ENCODE measurements at regions not wholly inside any gene's neighbourhood (a gene's known extent, or its start where the extent isn't known, plus 50 kb on each side); places are given as distances from the start of the nearest gene placed in this dataset.
A peak's percentile ranks its signal among the peaks of the same experiment; 100 is the strongest.

- TF ChIP-seq MEIS2 (IDR thresholded peaks at IDR 0.05; ENCODE audit: partially characterized antibody) = peak; percentile 84
- no peak for TF ChIP-seq ZNF395 (CRISPR knock-in tag; IDR thresholded peaks at IDR 0.05)
- TF ChIP-seq BHLHE40 (IDR thresholded peaks at IDR 0.05; ENCODE audit: low read length) = no peak
- TF ChIP-seq ADNP (tag; IDR thresholded peaks at IDR 0.05) = no peak
- TF ChIP-seq KDM1A (IDR thresholded peaks at IDR 0.05) = peak; percentile 37 to 72; a peak in 3 of 4 replicates
- peak; percentile 75 for TF ChIP-seq RFX1 (IDR thresholded peaks at IDR 0.05)
- peak; percentile 50 for TF ChIP-seq EGR1 (conservative IDR thresholded peaks at IDR 0.05)
- 0 out of 2 replicates have a peak, but pooled peaks have one; percentile 38 for TF ChIP-seq HDAC2 (IDR thresholded peaks at IDR 0.05)
- peak; percentile 51; the same call in 1 of the 2 replicates for TF ChIP-seq TFAP4 (CRISPR knock-in tag; IDR thresholded peaks at IDR 0.05; ENCODE audit: borderline replicate concordance)
- TF ChIP-seq SFPQ (IDR thresholded peaks at IDR 0.05; ENCODE audit: low read depth, low read length) = no peak
- TF ChIP-seq TCF3 (CRISPR knock-in tag; IDR thresholded peaks at IDR 0.05) = peak; percentile 56
- peak; percentile 24; the same call in 1 of the 2 replicates for TF ChIP-seq PHF8 (IDR thresholded peaks at IDR 0.05; ENCODE audit: borderline replicate concordance, low read length)
- TF ChIP-seq CHAMP1 (IDR thresholded peaks at IDR 0.05) = no peak
- no peak for TF ChIP-seq ZNF785 (CRISPR knock-in tag; IDR thresholded peaks at IDR 0.05)
- TF ChIP-seq ARID1B (IDR thresholded peaks at IDR 0.05) = 0 out of 2 replicates have a peak, but pooled peaks have one; percentile 6
- TF ChIP-seq KLF16 (IDR thresholded peaks at IDR 0.05) = no peak
- no peak for TF ChIP-seq ZC3H4 (CRISPR knock-in tag; IDR thresholded peaks at IDR 0.05; ENCODE audit: borderline replicate concordance)
- 0 out of 2 replicates have a peak, but pooled peaks have one; percentile 5 for TF ChIP-seq CREM (IDR thresholded peaks at IDR 0.05; ENCODE audit: low read depth)
- TF ChIP-seq PKNOX1 (IDR thresholded peaks at IDR 0.05) = peak; percentile 94
- TF ChIP-seq ETV5 (CRISPR knock-in tag; IDR thresholded peaks at IDR 0.05; ENCODE audit: low read depth) = 0 out of 2 replicates have a peak, but pooled peaks have one; percentile 16
- 0 out of 2 replicates have a peak, but pooled peaks have one; percentile 18 for TF ChIP-seq SP1 (CRISPR knock-in tag; IDR thresholded peaks at IDR 0.05)
Observed at GRCh38 chr11:35082321-35083180, 56.4 kb upstream of the CD44 start (continued).
